ENCODE measurements at regions not wholly inside any gene's neighbourhood (a gene's known extent, or its start where the extent isn't known, plus 50 kb on each side); places are given as distances from the start of the nearest gene placed in this dataset.

GRCh38 chr4:138413273-138413672 lies 171.1 kb upstream of the SLC7A11 start:
- TF ChIP-seq CTCF (IDR thresholded peaks at IDR 0.05) (no peak), POLR2A (IDR thresholded peaks at IDR 0.05) (no peak)

Measured in esophagus squamous epithelium (tissue), 4 donors.